Stimulated activated CD4-positive, alpha-beta T cell treated with anti-CD3 and anti-CD28 coated beads, Interleukin-1b, Interleukin-23, amount 100 ng/mL, for 24 hours (primary cell): ENCODE measurements at regions not wholly inside any gene's neighbourhood (a gene's known extent, or its start where the extent isn't known, plus 50 kb on each side); places are given as distances from the start of the nearest gene placed in this dataset.
"Not testable (repeated sequence)": the region's sequence is repeated elsewhere in the genome, so short reads cannot be mapped to it uniquely, and the experiment has no call there.

Experiments used
- DNase-seq, 4 experiments: peaks; one replicate each; pipeline ENCODE4 v3.0.0-alpha.2; 2020; ENCODE audit warnings: low read depth in 4 of 4, low spot score in 1 of 4

DNA sequence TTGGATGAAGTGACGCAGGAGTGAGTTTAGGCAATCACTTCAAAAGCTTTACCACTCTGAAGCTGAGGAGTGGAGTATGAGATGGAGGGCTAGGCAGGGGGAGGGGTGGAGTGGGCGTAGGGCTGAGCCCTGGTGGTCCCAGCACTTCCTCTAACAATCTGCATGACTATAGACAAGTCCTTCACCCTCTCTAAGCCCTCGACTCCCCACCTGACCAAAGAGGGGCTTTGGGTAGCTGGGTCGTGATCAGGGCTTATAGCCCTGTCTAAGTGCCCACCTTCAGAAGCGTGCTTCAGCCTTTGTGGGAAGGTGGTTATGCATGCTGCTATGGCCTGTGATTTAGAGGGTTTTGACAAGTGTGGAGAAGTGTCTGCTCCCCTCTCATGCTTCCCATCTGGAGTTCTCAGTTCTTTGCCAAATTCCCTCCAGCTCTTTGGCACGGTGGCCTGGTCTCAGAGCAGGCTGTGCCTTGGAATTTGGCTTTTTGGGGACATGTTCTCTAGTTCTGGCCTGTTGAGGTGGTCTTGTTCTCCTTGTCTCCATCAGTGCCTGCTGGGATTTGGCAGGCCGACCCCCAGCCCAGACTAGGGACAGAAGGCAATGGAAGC lies 53.0 kb downstream of the ACTBL2 start:
- DNase-seq = no peak

DNA sequence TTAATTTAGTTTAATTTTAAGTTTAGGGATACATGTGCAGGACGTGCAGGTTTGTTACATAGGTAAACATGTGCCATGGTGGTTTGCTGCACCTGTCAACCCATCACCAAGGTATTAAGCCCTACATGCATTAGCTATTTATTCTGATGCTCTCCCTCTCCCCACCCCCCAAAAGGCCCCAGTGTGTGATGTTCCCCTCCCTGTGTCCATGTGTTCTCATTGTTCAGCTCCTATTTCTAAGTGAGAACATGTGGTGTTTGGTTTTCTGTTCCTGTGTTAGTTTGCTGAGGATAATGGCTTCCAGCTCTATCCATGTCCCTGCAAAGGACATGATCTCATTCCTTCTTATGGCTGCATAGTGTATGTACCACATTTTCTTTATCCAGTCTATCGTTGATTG lies 53.6 kb downstream of the ACTBL2 start:
- not testable (repeated sequence) for DNase-seq

- DNase-seq = no peak
These were observed 59.6 kb downstream of the ACTBL2 start for GRCh38 chr5:57422993-57423392.

GRCh38 chr5:57422341-57422740 lies 60.3 kb downstream of the ACTBL2 start:
- no peak for DNase-seq

DNA sequence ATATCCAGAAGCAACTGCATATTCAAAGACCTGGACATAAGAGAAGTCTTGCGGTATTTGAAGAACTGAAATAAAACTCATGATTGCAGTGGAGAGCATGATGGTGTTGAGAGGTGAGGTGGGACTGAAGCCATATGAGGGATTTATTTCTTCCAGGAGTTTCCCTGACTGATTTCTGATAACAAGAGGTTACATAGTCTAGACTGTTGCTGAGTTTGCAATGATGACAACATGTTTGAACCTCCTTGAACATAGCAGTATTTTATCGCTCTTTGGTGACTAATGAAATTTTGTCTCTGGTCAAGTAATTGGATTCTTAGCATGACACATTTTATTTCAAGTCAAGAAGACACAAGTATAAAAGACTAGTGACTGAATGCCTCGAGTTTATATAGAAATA lies 61.8 kb downstream of the ACTBL2 start:
- no peak for DNase-seq

DNA sequence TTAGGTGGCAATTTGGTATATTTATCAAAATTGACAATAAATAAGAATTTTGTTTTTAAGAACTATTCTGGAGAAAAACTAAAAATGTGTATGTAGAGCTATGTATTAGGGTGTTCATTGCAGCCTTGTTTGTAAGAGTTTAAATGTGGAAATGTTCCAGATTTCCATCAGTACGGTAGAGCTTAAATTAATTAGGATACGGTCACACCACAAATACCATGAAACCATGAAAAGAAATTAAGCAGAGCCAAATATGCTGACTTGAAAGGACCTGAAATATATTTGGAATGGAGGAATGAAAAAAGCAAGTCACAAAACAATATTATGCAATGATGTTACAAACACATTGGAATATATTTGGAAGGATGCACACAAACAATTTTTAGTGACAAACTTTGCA lies 64.6 kb downstream of the ACTBL2 start:
- DNase-seq = no peak

DNA sequence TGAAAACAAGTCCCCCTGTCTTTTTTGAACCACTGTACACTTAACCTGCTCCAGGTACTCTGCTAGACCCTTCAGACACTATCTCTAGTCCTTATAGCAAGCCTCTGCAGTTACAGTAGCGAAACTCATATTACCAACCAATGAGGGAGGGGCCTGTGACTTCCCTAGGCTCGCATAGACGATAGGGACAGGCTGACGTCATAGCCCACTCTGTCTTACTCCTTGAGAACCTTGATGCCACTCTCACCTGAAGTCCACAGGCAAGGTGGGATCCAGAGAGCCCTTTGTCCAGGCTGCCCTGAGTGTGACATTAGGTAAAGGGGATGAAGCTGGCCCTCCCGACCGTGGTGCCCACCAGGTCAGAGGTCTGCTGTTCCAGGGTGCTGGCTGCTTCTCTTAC lies 65.3 kb downstream of the ACTBL2 start:
- DNase-seq = no peak

DNA sequence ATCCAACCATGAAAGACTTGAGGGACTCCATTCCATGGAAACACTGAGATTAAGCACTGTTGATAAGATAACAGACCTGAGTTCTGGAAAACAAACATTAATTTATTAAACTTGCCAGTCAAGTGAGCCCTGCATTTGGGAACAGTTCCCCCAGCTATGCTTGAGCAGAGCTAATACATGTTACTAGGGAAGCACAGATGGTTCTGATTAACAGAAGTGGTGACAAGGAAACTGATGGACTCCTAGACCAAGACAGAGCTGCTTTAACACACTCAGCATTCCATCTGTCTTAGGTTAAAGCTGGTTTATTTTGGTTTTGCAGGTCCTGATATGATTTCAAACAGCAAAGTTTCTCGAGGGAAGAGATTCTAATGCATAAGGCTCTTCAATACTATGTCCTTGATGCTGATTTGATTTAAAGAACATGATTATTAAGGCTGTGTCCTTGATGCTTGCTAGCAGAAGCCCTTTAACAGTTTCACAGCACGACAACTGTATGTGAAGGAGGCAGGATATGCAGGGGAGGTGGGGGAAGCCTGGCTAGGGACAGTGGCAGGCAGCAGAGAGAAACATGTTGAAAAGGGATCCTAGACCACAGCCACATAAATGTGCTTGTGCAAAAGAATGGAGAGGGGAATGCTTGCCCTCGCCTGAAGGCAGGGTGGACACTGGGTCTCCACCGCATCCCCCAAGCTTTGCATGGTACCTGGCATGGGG lies 66.2 kb downstream of the ACTBL2 start:
- DNase-seq = no peak

GRCh38 chr5:57414857-57415256 lies 67.8 kb downstream of the ACTBL2 start:
- no peak for DNase-seq

GRCh38 chr5:57414191-57414590 lies 68.4 kb downstream of the ACTBL2 start:
- no peak for DNase-seq

- DNase-seq = no peak
These were observed 69.5 kb downstream of the ACTBL2 start for GRCh38 chr5:57413145-57413544.

GRCh38 chr5:57412680-57413079 lies 69.9 kb downstream of the ACTBL2 start:
- DNase-seq = no peak

- no peak for DNase-seq
These were observed 70.6 kb downstream of the ACTBL2 start for GRCh38 chr5:57411982-57412381.

GRCh38 chr5:57410374-57411320 lies 72.0 kb downstream of the ACTBL2 start:
- DNase-seq = no peak

- DNase-seq = no peak
These were observed 73.9 kb downstream of the ACTBL2 start for GRCh38 chr5:57408714-57409113.

DNA sequence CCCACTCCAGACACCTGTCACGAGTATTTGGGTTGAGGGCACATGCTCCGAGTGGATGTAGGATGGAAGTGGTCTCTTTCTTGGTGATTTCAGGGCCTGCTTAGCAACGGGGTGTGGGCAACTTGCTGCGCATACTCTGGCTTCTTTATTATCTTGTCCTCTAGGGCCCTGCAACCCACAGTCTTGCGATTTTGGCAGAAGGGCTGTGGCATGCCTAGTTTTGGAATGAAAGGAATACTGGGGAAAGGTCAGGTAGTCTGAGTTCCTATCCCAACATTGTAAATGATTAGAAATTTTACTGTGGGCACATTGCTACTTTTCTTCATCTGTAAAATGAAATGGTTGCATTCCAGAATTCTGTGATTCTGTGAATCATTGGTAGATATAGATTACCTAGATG lies 74.3 kb downstream of the ACTBL2 start:
- no peak for DNase-seq

- no peak for DNase-seq
These were observed 75.2 kb downstream of the ACTBL2 start for GRCh38 chr5:57407391-57407790.

GRCh38 chr5:57406641-57407040 lies 76.0 kb downstream of the ACTBL2 start:
- DNase-seq = no peak

DNA sequence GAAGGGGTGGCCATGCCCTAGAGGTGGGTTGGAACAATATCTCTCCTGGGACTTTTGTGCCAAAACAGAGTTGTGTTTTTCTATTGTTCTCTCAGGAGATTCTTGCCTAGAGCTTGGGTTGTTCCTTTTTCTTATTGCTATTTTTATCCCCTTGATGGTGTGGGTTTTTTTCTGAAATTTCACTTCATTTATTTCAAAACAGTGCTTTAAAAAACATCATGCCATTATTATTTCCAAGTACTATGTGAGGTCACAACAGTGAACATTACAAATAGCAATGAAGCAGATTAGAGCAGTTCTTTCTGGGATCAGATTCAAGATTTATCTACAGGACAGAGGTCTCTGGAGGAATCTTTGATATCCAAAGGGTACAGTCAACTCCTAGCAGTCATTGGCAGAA lies 76.6 kb downstream of the ACTBL2 start:
- DNase-seq = no peak

- no peak for DNase-seq
These were observed 79.8 kb downstream of the ACTBL2 start for GRCh38 chr5:57402761-57403160.

DNA sequence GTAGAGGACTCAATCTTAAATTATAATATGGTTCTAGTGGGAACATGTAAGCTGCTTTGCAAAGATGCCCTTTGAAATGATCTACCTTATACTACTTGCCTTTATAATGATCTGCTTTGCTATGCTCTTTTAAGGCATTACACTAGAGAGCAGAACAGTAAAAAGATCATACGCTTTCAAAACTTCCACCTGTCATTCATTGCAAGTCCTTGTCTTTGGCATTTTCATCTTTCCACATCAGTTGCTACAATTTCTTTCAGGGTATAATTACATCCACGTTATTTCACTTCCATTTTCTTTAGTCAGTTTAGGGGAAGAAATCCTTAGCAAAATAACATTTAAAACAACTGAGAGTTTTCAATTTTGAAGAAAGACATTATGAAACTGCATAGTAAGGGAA lies 80.3 kb downstream of the ACTBL2 start:
- no peak for DNase-seq
